Lower lobe of right lung (tissue), 2 donors: ENCODE measurements at regions not wholly inside any gene's neighbourhood (a gene's known extent, or its start where the extent isn't known, plus 50 kb on each side); places are given as distances from the start of the nearest gene placed in this dataset.
"Not testable (repeated sequence)": the region's sequence is repeated elsewhere in the genome, so short reads cannot be mapped to it uniquely, and the experiment has no call there.

Source experiments
- ATAC-seq, 2 donors: fragments of 200-7000 bp; cut with Tn5 transposase; one replicate each; pipeline ENCODE4 v1.9.1; 2020 to 2022; ENCODE audit warnings: mild to moderate bottlenecking in 2 of 2, moderate library complexity in 2 of 2
- DNase-seq: peaks from one replicate; pipeline ENCODE4 v3.0.0-alpha.2; 2020
- H3K27ac ChIP-seq: fragments of 200-600 bp; one replicate; pipeline ENCODE4 v1.8.0; 2022
- H3K27me3 ChIP-seq: fragments of 200-600 bp; one replicate; pipeline ENCODE4 v1.8.0; 2022; ENCODE audit warnings: low read depth
- H3K36me3 ChIP-seq: fragments of 200-600 bp; one replicate; pipeline ENCODE4 v1.8.0; 2022; ENCODE audit warnings: mild to moderate bottlenecking
- H3K4me1 ChIP-seq: fragments of 200-600 bp; one replicate; pipeline ENCODE4 v1.8.0; 2022
- H3K4me3 ChIP-seq: fragments of 200-600 bp; one replicate; pipeline ENCODE4 v1.8.0; 2022; ENCODE audit warnings: mild to moderate bottlenecking
- H3K9me3 ChIP-seq: fragments of 200-600 bp; one replicate; pipeline ENCODE4 v1.8.0; 2022
- CTCF ChIP-seq: fragments of 200-600 bp; IDR thresholded peaks from one replicate; pipeline ENCODE4 v1.8.0; 2022; ENCODE audit warnings: antibody characterized with exemption, mild to moderate bottlenecking
- intact Hi-C: fragments of 100-400 bp; cut with DNase I; formaldehyde crosslinking; loops from one replicate; pipeline ENCODE4 v1.11.0; 2022
- donor health status: DM: no; HTN: yes; CAD: no; lungs with severe emphysema.

- H3K4me1 ChIP-seq, result no peaks in the 10 kb centered on the region
- no peak for ATAC-seq
- TF ChIP-seq CTCF, result no peak
- H3K27me3 ChIP-seq, result no peaks in the 10 kb centered on the region
- no peaks in the 10 kb centered on the region for H3K36me3 ChIP-seq
- intact Hi-C loops, result no loop called here
- DNase-seq, result no peak
- peaks cover 5% of the 10 kb centered on the region for H3K9me3 ChIP-seq
- no peak overlapping the region for H3K4me3 ChIP-seq
- no peak overlapping the region for H3K27ac ChIP-seq
Measured at GRCh38 chr12:5318874-5319273, 113.0 kb upstream of the NTF3 start.

- ATAC-seq, result no peak
- no peaks in the 10 kb centered on the region for H3K9me3 ChIP-seq
- H3K27me3 ChIP-seq, result no peaks in the 10 kb centered on the region
- DNase-seq, result no peak
- H3K36me3 ChIP-seq, result no peaks in the 10 kb centered on the region
- H3K4me1 ChIP-seq, result no peaks in the 10 kb centered on the region
- no peak for TF ChIP-seq CTCF
- H3K4me3 ChIP-seq, result no peak overlapping the region
- no peak overlapping the region for H3K27ac ChIP-seq
- intact Hi-C loops, result no loop called here
Measured at GRCh38 chr12:5328669-5329517, 103.0 kb upstream of the NTF3 start.

- Histone ChIP-seq H3K4me1 (no peaks in the 10 kb centered on the region), H3K27ac (no peak overlapping the region), H3K27me3 (no peaks in the 10 kb centered on the region), H3K4me3 (no peak overlapping the region), H3K9me3 (no peaks in the 10 kb centered on the region), H3K36me3 (no peaks in the 10 kb centered on the region)
- DNase-seq (no peak), ATAC-seq (no peak)
- intact Hi-C loops, result no loop called here
- no peak for TF ChIP-seq CTCF
Measured at GRCh38 chr12:5332551-5332950, 99.4 kb upstream of the NTF3 start.

- Histone ChIP-seq H3K27ac (no peak overlapping the region), H3K4me1 (no peaks in the 10 kb centered on the region), H3K36me3 (no peaks in the 10 kb centered on the region), H3K27me3 (no peaks in the 10 kb centered on the region), H3K4me3 (no peak overlapping the region), H3K9me3 (no peaks in the 10 kb centered on the region)
- no peak for DNase-seq
- intact Hi-C loops, result no loop called here
- ATAC-seq, result no peak
- TF ChIP-seq CTCF, result no peak
Measured at GRCh38 chr12:5333096-5333495, 98.8 kb upstream of the NTF3 start.

- no peaks in the 10 kb centered on the region for H3K27me3 ChIP-seq
- no peak for TF ChIP-seq CTCF
- H3K4me1 ChIP-seq, result no peaks in the 10 kb centered on the region
- intact Hi-C loops, result no loop called here
- no peaks in the 10 kb centered on the region for H3K36me3 ChIP-seq
- no peaks in the 10 kb centered on the region for H3K9me3 ChIP-seq
- H3K27ac ChIP-seq, result no peak overlapping the region
- no peak overlapping the region for H3K4me3 ChIP-seq
- ATAC-seq, result no peak
- no peak for DNase-seq
Measured at GRCh38 chr12:5335069-5335468, 96.8 kb upstream of the NTF3 start.

GRCh38 chr12:5341086-5341485 is 90.8 kb upstream of the NTF3 start:
- H3K27me3 ChIP-seq, H3K36me3 ChIP-seq, H3K4me3 ChIP-seq, intact Hi-C loops, DNase-seq, H3K9me3 ChIP-seq, H3K4me1 ChIP-seq, H3K27ac ChIP-seq, ATAC-seq: not testable (repeated sequence)
